GM23338 (cell line): ENCODE measurements at regions not wholly inside any gene's neighbourhood (a gene's known extent, or its start where the extent isn't known, plus 50 kb on each side); places are given as distances from the start of the nearest gene placed in this dataset.

ENCODE experiments used
- ATAC-seq: fragments of 200-7000 bp; cut with Tn5 transposase; 3 replicates; pipeline ENCODE4 v1.9.1; 2020
- DNase-seq: peaks from one replicate; pipeline ENCODE4 v3.0.0-alpha.2; 2015; ENCODE audit warnings: low spot score
- H2AFZ ChIP-seq: fragments of 200-600 bp; sonication (generic); 2 replicates; pipeline ENCODE4 v1.8.0; 2016; ENCODE audit warnings: antibody characterized with exemption, mild to moderate bottlenecking, moderate library complexity
- H3F3A ChIP-seq: fragments of 200-600 bp; sonication (generic); replicated peaks from 2 replicates; pipeline ENCODE4 v1.8.0; 2017; ENCODE audit warnings: antibody characterized with exemption, mixed run types, low read depth
- H3K27ac ChIP-seq: fragments of 200-600 bp; sonication (generic); 2 replicates; pipeline ENCODE4 v1.6.1; 2016; ENCODE audit warnings: low read depth
- H3K27me3 ChIP-seq: fragments of 200-600 bp; sonication (generic); 2 replicates; pipeline ENCODE4 v1.8.0; 2016; ENCODE audit warnings: mild to moderate bottlenecking, mixed run types, moderate library complexity; ENCODE audit not compliant: insufficient read depth
- H3K36me3 ChIP-seq: fragments of 200-600 bp; sonication (generic); 2 replicates; pipeline ENCODE4 v1.8.0; 2016; ENCODE audit warnings: mild to moderate bottlenecking; ENCODE audit not compliant: insufficient read depth
- H3K4me1 ChIP-seq: fragments of 200-600 bp; sonication (generic); 2 replicates; pipeline ENCODE4 v1.8.0; 2016; ENCODE audit warnings: mild to moderate bottlenecking, moderate library complexity; ENCODE audit not compliant: insufficient read depth
- H3K4me2 ChIP-seq: fragments of 200-600 bp; sonication (generic); 2 replicates; pipeline ENCODE4 v1.7.1; 2017; ENCODE audit warnings: mixed run types
- H3K4me3 ChIP-seq: fragments of 200-600 bp; sonication (generic); 2 replicates; pipeline ENCODE4 v1.6.1; 2016; ENCODE audit warnings: mixed run types
- H3K79me2 ChIP-seq: fragments of 200-600 bp; sonication (generic); replicated peaks from 2 replicates; pipeline ENCODE4 v1.8.0; 2017; ENCODE audit warnings: mild to moderate bottlenecking; ENCODE audit not compliant: insufficient read depth
- H3K9me2 ChIP-seq: fragments of 200-600 bp; sonication (generic); 2 replicates; pipeline ENCODE4 v1.8.0; 2017; ENCODE audit not compliant: insufficient read depth
- H4K20me1 ChIP-seq: fragments of 200-600 bp; sonication (generic); replicated peaks from 2 replicates; pipeline ENCODE4 v1.8.0; 2017; ENCODE audit warnings: mild to moderate bottlenecking; ENCODE audit not compliant: insufficient read depth
- H3K27ac Mint-ChIP-seq: 2 replicates; pipeline ENCODE4 v1.8.0; 2020; ENCODE audit warnings: inconsistent platforms, mild to moderate bottlenecking, moderate library complexity, mixed read lengths
- H3K27me3 Mint-ChIP-seq: 3 replicates; pipeline ENCODE4 v1.8.0; 2022; ENCODE audit warnings: low read depth, mild to moderate bottlenecking, moderate library complexity, mixed read lengths, inconsistent platforms; ENCODE audit not compliant: insufficient read depth, poor library complexity
- H3K36me3 Mint-ChIP-seq: 3 replicates; pipeline ENCODE4 v1.8.0; 2021; ENCODE audit warnings: low read depth, mild to moderate bottlenecking, inconsistent platforms, moderate library complexity, mixed read lengths
- H3K4me1 Mint-ChIP-seq: 3 replicates; pipeline ENCODE4 v1.8.0; 2020; ENCODE audit warnings: mild to moderate bottlenecking, inconsistent platforms, mixed read lengths
- H3K4me3 Mint-ChIP-seq: 3 replicates; pipeline ENCODE4 v1.8.0; 2021; ENCODE audit warnings: moderate library complexity, mild to moderate bottlenecking, inconsistent platforms, mixed read lengths
- H3K9me3 Mint-ChIP-seq: 3 replicates; pipeline ENCODE4 v1.8.0; 2020; ENCODE audit warnings: moderate library complexity, mild to moderate bottlenecking, inconsistent platforms, mixed read lengths
- CREB1 ChIP-seq: fragments of 250-450 bp; sonication (Bioruptor Pico); IDR thresholded peaks from 2 replicates; pipeline ENCODE4 v1.5.0; 2020; ENCODE audit warnings: low read depth, mild to moderate bottlenecking, moderate library complexity
- EZH2 ChIP-seq: fragments of 200-600 bp; sonication (generic); IDR thresholded peaks from one replicate; pipeline ENCODE4 v1.8.0; 2017; ENCODE audit warnings: antibody characterized with exemption, mild to moderate bottlenecking, low read depth; ENCODE audit not compliant: unreplicated experiment
- EZH2phosphoT487 ChIP-seq: fragments of 200-600 bp; sonication (generic); IDR thresholded peaks from one replicate; pipeline ENCODE4 v1.8.1; 2018; ENCODE audit warnings: antibody characterized with exemption; ENCODE audit not compliant: unreplicated experiment
- JUNB ChIP-seq: IDR thresholded peaks from one replicate; pipeline ENCODE4 v1.6.1; 2016; ENCODE audit warnings: antibody characterized with exemption; ENCODE audit not compliant: unreplicated experiment
- NANOG ChIP-seq: IDR thresholded peaks from 2 replicates; pipeline ENCODE4 v1.6.1; 2016; ENCODE audit warnings: antibody characterized with exemption, borderline replicate concordance
- POLR2AphosphoS5 ChIP-seq: IDR thresholded peaks from 2 replicates; pipeline ENCODE4 v1.6.1; 2016; ENCODE audit warnings: antibody characterized with exemption, low read depth
- STAT1 ChIP-seq: IDR thresholded peaks from one replicate; pipeline ENCODE4 v1.6.1; 2016; ENCODE audit warnings: antibody characterized with exemption; ENCODE audit not compliant: unreplicated experiment
- ZNF114 ChIP-seq: fragments of 250-450 bp; sonication (Bioruptor Pico); IDR thresholded peaks from 2 replicates; pipeline ENCODE4 v1.5.0; 2020; ENCODE audit warnings: mild to moderate bottlenecking, moderate library complexity
- ZNF331 ChIP-seq: fragments of 250-450 bp; sonication (Bioruptor Pico); IDR thresholded peaks from 2 replicates; pipeline ENCODE4 v1.5.0; 2020; ENCODE audit warnings: low read depth, mild to moderate bottlenecking, moderate library complexity
- TF ChIP-seq, protein P1 (sequence below): IDR thresholded peaks from one replicate; pipeline ENCODE4 v1.6.1; 2018; ENCODE audit warnings: antibody characterized with exemption; ENCODE audit not compliant: unreplicated experiment
- TF ChIP-seq, protein P2 (sequence below): IDR thresholded peaks from 2 replicates; pipeline ENCODE4 v1.6.1; 2016; ENCODE audit warnings: antibody characterized with exemption
- TF ChIP-seq, protein P3 (sequence below), 2 experiments: fragments of 200-600 bp in 1 of 2; sonication (generic) in 1 of 2; conservative IDR thresholded peaks; 2 replicates each; pipeline versions ENCODE4 v1.5.1 to v1.6.1; 2016 to 2017; ENCODE audit warnings: antibody characterized with exemption in 2 of 2, low read depth in 2 of 2, mild to moderate bottlenecking in 2 of 2, moderate library complexity in 1 of 2

DNA sequence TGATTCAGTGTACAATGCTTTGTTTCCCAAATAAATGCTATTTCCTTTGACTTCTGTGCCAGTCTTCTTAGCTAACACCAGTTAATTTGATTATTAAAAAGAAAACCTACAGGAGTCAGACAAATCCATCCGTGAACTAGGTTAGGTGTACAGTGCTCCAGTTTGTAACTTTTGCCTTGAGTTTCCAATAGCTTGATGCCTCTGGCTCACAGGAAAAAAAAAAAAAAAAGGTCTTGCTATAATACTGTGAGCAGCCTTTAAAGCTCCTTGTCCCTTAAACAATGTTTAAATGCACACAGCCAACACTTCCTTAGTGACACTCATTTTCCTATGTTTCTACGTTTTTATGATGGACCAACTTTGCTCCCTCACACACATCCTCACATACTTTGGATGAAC lies 71.8 kb upstream of the TMX1 start:
- Histone ChIP-seq H2AFZ (peak overlapping the region; percentile 19; the same call in 1 of the 2 replicates), H3K27ac (no peak overlapping the region), H3K36me3 (no peaks in the 10 kb centered on the region), H3K4me1 (peaks cover 15% of the 10 kb centered on the region), H3F3A (no peaks in the 10 kb centered on the region), H3K4me2 (no peak overlapping the region), H4K20me1 (no peaks in the 10 kb centered on the region), H3K79me2 (no peaks in the 10 kb centered on the region), H3K9me2 (no peaks in the 10 kb centered on the region), H3K27me3 (no peaks in the 10 kb centered on the region), H3K4me3 (no peak overlapping the region)
- Mint-ChIP-seq H3K9me3 (no peaks in the 10 kb centered on the region), H3K4me3 (no peak overlapping the region), H3K27ac (no peak overlapping the region), H3K4me1 (peaks cover 17% of the 10 kb centered on the region; the same call in 2 of the 3 replicates), H3K27me3 (no peaks in the 10 kb centered on the region), H3K36me3 (no peaks in the 10 kb centered on the region)
- ATAC-seq (no peak), DNase-seq (no peak)
- TF ChIP-seq ZNF331 (CRISPR knock-in tag) (no peak), STAT1 (no peak), JUNB (no peak), POLR2AphosphoS5 (no peak), ZNF114 (CRISPR knock-in tag) (no peak), CREB1 (CRISPR knock-in tag) (no peak)
- TF ChIP-seq, protein P1, sequence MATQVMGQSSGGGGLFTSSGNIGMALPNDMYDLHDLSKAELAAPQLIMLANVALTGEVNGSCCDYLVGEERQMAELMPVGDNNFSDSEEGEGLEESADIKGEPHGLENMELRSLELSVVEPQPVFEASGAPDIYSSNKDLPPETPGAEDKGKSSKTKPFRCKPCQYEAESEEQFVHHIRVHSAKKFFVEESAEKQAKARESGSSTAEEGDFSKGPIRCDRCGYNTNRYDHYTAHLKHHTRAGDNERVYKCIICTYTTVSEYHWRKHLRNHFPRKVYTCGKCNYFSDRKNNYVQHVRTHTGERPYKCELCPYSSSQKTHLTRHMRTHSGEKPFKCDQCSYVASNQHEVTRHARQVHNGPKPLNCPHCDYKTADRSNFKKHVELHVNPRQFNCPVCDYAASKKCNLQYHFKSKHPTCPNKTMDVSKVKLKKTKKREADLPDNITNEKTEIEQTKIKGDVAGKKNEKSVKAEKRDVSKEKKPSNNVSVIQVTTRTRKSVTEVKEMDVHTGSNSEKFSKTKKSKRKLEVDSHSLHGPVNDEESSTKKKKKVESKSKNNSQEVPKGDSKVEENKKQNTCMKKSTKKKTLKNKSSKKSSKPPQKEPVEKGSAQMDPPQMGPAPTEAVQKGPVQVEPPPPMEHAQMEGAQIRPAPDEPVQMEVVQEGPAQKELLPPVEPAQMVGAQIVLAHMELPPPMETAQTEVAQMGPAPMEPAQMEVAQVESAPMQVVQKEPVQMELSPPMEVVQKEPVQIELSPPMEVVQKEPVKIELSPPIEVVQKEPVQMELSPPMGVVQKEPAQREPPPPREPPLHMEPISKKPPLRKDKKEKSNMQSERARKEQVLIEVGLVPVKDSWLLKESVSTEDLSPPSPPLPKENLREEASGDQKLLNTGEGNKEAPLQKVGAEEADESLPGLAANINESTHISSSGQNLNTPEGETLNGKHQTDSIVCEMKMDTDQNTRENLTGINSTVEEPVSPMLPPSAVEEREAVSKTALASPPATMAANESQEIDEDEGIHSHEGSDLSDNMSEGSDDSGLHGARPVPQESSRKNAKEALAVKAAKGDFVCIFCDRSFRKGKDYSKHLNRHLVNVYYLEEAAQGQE: no peak

DNA sequence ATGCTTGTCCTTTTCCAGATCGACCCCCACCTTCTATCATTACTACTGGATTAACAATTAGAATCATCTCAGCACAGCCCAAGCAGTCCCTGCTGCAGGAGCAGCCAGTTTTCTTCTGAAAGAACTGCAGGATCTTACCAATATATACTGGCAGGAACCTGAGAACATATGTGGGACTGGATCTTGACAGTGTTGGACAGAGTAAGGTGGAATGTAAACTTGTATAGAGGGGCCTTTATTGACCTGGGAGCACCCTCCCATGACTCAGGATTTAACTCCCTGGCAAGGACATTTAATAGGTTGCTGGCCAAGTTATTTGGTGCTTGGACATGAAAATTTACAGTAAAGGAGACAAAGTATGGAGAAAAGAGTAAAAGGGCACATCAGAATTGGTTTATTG lies 66.2 kb upstream of the TMX1 start:
- Histone ChIP-seq H3K4me3 (no peak overlapping the region), H3F3A (no peaks in the 10 kb centered on the region), H3K27ac (no peak overlapping the region), H3K36me3 (no peaks in the 10 kb centered on the region), H4K20me1 (no peaks in the 10 kb centered on the region), H2AFZ (no peak overlapping the region), H3K27me3 (no peaks in the 10 kb centered on the region), H3K9me2 (no peaks in the 10 kb centered on the region), H3K4me1 (peaks cover 15% of the 10 kb centered on the region), H3K79me2 (no peaks in the 10 kb centered on the region), H3K4me2 (no peak overlapping the region)
- Mint-ChIP-seq H3K36me3 (no peaks in the 10 kb centered on the region), H3K9me3 (no peaks in the 10 kb centered on the region), H3K27me3 (no peaks in the 10 kb centered on the region), H3K4me3 (no peak overlapping the region), H3K27ac (no peak overlapping the region), H3K4me1 (peaks cover 12% of the 10 kb centered on the region)
- no peak for ATAC-seq
- no peak for DNase-seq
- no peak for TF ChIP-seq STAT1
- no peak for TF ChIP-seq EZH2phosphoT487
- TF ChIP-seq, protein P2, sequence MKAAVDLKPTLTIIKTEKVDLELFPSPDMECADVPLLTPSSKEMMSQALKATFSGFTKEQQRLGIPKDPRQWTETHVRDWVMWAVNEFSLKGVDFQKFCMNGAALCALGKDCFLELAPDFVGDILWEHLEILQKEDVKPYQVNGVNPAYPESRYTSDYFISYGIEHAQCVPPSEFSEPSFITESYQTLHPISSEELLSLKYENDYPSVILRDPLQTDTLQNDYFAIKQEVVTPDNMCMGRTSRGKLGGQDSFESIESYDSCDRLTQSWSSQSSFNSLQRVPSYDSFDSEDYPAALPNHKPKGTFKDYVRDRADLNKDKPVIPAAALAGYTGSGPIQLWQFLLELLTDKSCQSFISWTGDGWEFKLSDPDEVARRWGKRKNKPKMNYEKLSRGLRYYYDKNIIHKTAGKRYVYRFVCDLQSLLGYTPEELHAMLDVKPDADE: no peak
- TF ChIP-seq ZNF331 (CRISPR knock-in tag): no peak
- no peak for TF ChIP-seq ZNF114 (CRISPR knock-in tag)
- no peak for TF ChIP-seq EZH2
- no peak for TF ChIP-seq JUNB
- TF ChIP-seq POLR2AphosphoS5: no peak
- TF ChIP-seq NANOG: no peak
- TF ChIP-seq, protein P3, sequence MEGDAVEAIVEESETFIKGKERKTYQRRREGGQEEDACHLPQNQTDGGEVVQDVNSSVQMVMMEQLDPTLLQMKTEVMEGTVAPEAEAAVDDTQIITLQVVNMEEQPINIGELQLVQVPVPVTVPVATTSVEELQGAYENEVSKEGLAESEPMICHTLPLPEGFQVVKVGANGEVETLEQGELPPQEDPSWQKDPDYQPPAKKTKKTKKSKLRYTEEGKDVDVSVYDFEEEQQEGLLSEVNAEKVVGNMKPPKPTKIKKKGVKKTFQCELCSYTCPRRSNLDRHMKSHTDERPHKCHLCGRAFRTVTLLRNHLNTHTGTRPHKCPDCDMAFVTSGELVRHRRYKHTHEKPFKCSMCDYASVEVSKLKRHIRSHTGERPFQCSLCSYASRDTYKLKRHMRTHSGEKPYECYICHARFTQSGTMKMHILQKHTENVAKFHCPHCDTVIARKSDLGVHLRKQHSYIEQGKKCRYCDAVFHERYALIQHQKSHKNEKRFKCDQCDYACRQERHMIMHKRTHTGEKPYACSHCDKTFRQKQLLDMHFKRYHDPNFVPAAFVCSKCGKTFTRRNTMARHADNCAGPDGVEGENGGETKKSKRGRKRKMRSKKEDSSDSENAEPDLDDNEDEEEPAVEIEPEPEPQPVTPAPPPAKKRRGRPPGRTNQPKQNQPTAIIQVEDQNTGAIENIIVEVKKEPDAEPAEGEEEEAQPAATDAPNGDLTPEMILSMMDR (conservative IDR thresholded peaks at IDR 0.05; ENCODE audit: low read depth in 2 of 2): no peak
